Lower leg skin (tissue), 4 donors: ENCODE measurements at regions not wholly inside any gene's neighbourhood (a gene's known extent, or its start where the extent isn't known, plus 50 kb on each side); places are given as distances from the start of the nearest gene placed in this dataset.
A peak's percentile ranks its signal among the peaks of the same experiment; 100 is the strongest.

Source experiments
- DNase-seq, 2 donors: peaks; one replicate each; pipeline ENCODE4 v3.0.0-alpha.2; 2019; ENCODE audit warnings: low spot score in 2 of 2
- H3K4me3 ChIP-seq: fragments of 200-600 bp; sonication (generic); 2 replicates; pipeline ENCODE4 v1.5.1; 2017; ENCODE audit warnings: mild to moderate bottlenecking, low read depth; ENCODE audit not compliant: poor library complexity, severe bottlenecking
- CTCF ChIP-seq, 3 donors: fragments of 450-650 bp; IDR thresholded peaks; one replicate each; pipeline ENCODE4 v1.5.1; 2016; ENCODE audit warnings: antibody characterized with exemption in 3 of 3, mild to moderate bottlenecking in 3 of 3, moderate library complexity in 2 of 3
- POLR2A ChIP-seq, 2 donors: fragments of 450-650 bp; IDR thresholded peaks; one replicate each; pipeline ENCODE4 v1.6.1; 2016 to 2017; ENCODE audit warnings: antibody characterized with exemption in 2 of 2, mild to moderate bottlenecking in 1 of 2, moderate library complexity in 1 of 2
- WGBS, 2 donors: methylation state at CpG; one replicate each; pipeline ENCODE4 v1.1.5; 2018; 5-methylcytosine and 5-hydroxymethylcytosine counted together
- intact Hi-C: fragments of 100-400 bp; cut with DNase I; formaldehyde crosslinking; loops from one replicate; pipeline ENCODE4 v1.15.0; 2023; ENCODE audit warnings: low total_unique reads

GRCh38 chr5:71988808-71989207 is 118.5 kb upstream of the MAP1B start:
- no peak overlapping the region for H3K4me3 ChIP-seq
- no peak for DNase-seq
- intact Hi-C loops = no loop called here
- 68 to 87% methylated on average over 1 of the region's 1 CpG for WGBS, 2 donors
- TF ChIP-seq CTCF (IDR thresholded peaks at IDR 0.05) (no peak), POLR2A (IDR thresholded peaks at IDR 0.05) (no peak)

- no peak for TF ChIP-seq CTCF (IDR thresholded peaks at IDR 0.05)
- TF ChIP-seq POLR2A (IDR thresholded peaks at IDR 0.05) = no peak
- DNase-seq = no peak
- WGBS, 2 donors = 71 to 90% methylated on average over 3 of the region's 3 CpGs
- no peak overlapping the region for H3K4me3 ChIP-seq
- intact Hi-C loops = no loop called here
Measured at GRCh38 chr5:71993600-71993999, 113.7 kb upstream of the MAP1B start.

GRCh38 chr5:71996789-71997188 is 110.5 kb upstream of the MAP1B start:
- H3K4me3 ChIP-seq = no peak overlapping the region
- 32 to 78% methylated on average over 2 of the region's 2 CpGs for WGBS, 2 donors
- peak in 1 of 2 donors; percentile 39 for DNase-seq
- intact Hi-C loops = no loop called here
- TF ChIP-seq POLR2A (IDR thresholded peaks at IDR 0.05) = no peak
- TF ChIP-seq CTCF (IDR thresholded peaks at IDR 0.05) = no peak

- no peak overlapping the region for H3K4me3 ChIP-seq
- no peak for DNase-seq
- intact Hi-C loops = no loop called here
- TF ChIP-seq POLR2A (IDR thresholded peaks at IDR 0.05) (no peak), CTCF (IDR thresholded peaks at IDR 0.05) (no peak)
Measured at GRCh38 chr5:71998746-71999145, 108.5 kb upstream of the MAP1B start.

- intact Hi-C loops = no loop called here
- 85 to 88% methylated on average over 1 of the region's 1 CpG for WGBS, 2 donors
- TF ChIP-seq CTCF (IDR thresholded peaks at IDR 0.05) (no peak), POLR2A (IDR thresholded peaks at IDR 0.05) (no peak)
- no peak for DNase-seq
- no peak overlapping the region for H3K4me3 ChIP-seq
Measured at GRCh38 chr5:72000707-72001106, 106.6 kb upstream of the MAP1B start.

- H3K4me3 ChIP-seq = no peak overlapping the region
- intact Hi-C loops = no loop called here
- no peak for DNase-seq
- TF ChIP-seq POLR2A (IDR thresholded peaks at IDR 0.05) = no peak
- TF ChIP-seq CTCF (IDR thresholded peaks at IDR 0.05) = no peak
Measured at GRCh38 chr5:72005671-72006070, 101.6 kb upstream of the MAP1B start.
